BLaER1 treated with 17β-estradiol and CSF1 and Interleukin-3, amounts not matched to agents 10 nM and 100 nM (cell line): ENCODE measurements at regions not wholly inside any gene's neighbourhood (a gene's known extent, or its start where the extent isn't known, plus 50 kb on each side); places are given as distances from the start of the nearest gene placed in this dataset.

Experiments
- H3K27ac ChIP-seq, 11 experiments: shearing (Covaris generic); formaldehyde crosslinking; 2 replicates each; pipeline ENCODE4 v1.8.1; 2022
- H3K27me3 ChIP-seq, 11 experiments: shearing (Covaris generic); formaldehyde crosslinking; 2 replicates each; pipeline ENCODE4 v1.8.1; 2022
- H3K36me3 ChIP-seq, 11 experiments: shearing (Covaris generic); formaldehyde crosslinking; 2 replicates each; pipeline ENCODE4 v1.8.1; 2022
- H3K4me1 ChIP-seq, 10 experiments: shearing (Covaris generic); formaldehyde crosslinking; 2 replicates each; pipeline ENCODE4 v1.8.1; 2022
- H3K4me2 ChIP-seq, 11 experiments: shearing (Covaris generic); formaldehyde crosslinking; 2 replicates each; pipeline ENCODE4 v1.8.1; 2022
- H3K4me3 ChIP-seq, 10 experiments: shearing (Covaris generic); formaldehyde crosslinking; 2 replicates each; pipeline ENCODE4 v1.8.1; 2022
- H3K9ac ChIP-seq, 11 experiments: shearing (Covaris generic); formaldehyde crosslinking; 2 replicates each; pipeline ENCODE4 v1.8.1; 2022
- H3K9me3 ChIP-seq, 11 experiments: shearing (Covaris generic); formaldehyde crosslinking; replicated peaks in 1 of 11; 2 replicates each; pipeline ENCODE4 v1.8.1; 2022
- H4K20me1 ChIP-seq, 11 experiments: shearing (Covaris generic); formaldehyde crosslinking; 2 replicates each; pipeline ENCODE4 v1.8.1; 2022
- Cebpa-rat ChIP-seq, 11 experiments: shearing (Covaris generic); IDR thresholded peaks; 2 replicates each; pipeline ENCODE4 v1.8.1; 2022

- H4K20me1 ChIP-seq: no peaks in the 10 kb centered on the region
- no peak overlapping the region for H3K4me3 ChIP-seq
- no peaks in the 10 kb centered on the region for H3K36me3 ChIP-seq
- no peak overlapping the region for H3K4me2 ChIP-seq
- H3K9me3 ChIP-seq: no peaks in the 10 kb centered on the region
- TF ChIP-seq Cebpa-rat (IDR thresholded peaks at IDR 0.05): no peak
- H3K27ac ChIP-seq: no peak overlapping the region
- no peaks in the 10 kb centered on the region for H3K4me1 ChIP-seq
- H3K27me3 ChIP-seq: no peaks in the 10 kb centered on the region
- no peak overlapping the region for H3K9ac ChIP-seq
These were observed 1216.0 kb upstream of the ALCAM start for GRCh38 chr3:104150724-104151123.

DNA sequence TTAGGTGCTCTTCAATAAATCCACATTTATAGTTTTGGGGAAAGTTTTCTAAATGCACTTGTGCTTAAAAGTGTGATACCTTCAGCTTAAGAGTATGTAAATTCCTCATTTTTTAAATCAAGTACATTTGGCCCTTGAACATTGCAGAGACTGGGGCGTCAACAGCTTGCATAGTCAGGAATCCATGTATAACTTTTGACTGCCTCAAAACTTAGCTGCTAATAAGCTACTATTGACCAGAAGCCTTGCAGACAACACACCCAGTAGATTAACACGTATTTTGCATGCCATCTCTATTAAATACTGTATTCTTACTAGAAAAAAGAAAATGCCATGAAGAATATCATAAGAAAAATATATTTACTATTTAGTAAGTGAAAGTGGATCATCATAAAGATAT lies 1211.8 kb upstream of the ALCAM start:
- no peaks in the 10 kb centered on the region for H3K4me1 ChIP-seq
- H3K36me3 ChIP-seq: no peaks in the 10 kb centered on the region
- no peak overlapping the region for H3K4me2 ChIP-seq
- no peak overlapping the region for H3K4me3 ChIP-seq
- TF ChIP-seq Cebpa-rat (IDR thresholded peaks at IDR 0.05): no peak
- H3K9me3 ChIP-seq: no peaks in the 10 kb centered on the region
- H3K9ac ChIP-seq: no peak overlapping the region
- no peaks in the 10 kb centered on the region; a peak in 1 of 22 replicates for H3K27me3 ChIP-seq
- H3K27ac ChIP-seq: no peak overlapping the region
- no peaks in the 10 kb centered on the region for H4K20me1 ChIP-seq

DNA sequence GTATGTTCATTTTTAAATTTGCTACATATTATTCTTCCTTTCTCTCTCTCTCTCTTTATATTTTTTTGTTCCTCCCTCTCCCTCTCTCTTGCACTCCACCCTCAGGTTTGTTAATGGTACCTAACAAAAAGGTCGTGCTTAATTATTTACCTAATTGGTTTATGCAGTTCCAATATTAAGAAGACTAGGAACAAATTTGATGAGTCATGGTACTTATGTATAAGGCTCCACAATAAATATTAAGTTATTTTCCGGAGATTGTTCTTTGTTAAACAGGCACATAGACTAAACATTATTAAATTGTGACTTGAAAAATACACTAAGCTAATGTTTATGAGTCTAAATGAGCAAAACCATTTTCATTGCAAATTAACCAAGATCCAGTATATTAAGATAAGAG lies 1200.8 kb upstream of the ALCAM start:
- Histone ChIP-seq H3K27ac (no peak overlapping the region), H3K4me2 (no peak overlapping the region), H3K4me3 (no peak overlapping the region), H3K9me3 (peaks cover 20 to 27% (median 23%) of the 10 kb centered on the region in 11 experiments), H3K4me1 (no peaks in the 10 kb centered on the region), H3K9ac (no peak overlapping the region), H3K36me3 (no peaks in the 10 kb centered on the region), H4K20me1 (no peaks in the 10 kb centered on the region), H3K27me3 (no peaks in the 10 kb centered on the region)
- TF ChIP-seq Cebpa-rat (IDR thresholded peaks at IDR 0.05): no peak

DNA sequence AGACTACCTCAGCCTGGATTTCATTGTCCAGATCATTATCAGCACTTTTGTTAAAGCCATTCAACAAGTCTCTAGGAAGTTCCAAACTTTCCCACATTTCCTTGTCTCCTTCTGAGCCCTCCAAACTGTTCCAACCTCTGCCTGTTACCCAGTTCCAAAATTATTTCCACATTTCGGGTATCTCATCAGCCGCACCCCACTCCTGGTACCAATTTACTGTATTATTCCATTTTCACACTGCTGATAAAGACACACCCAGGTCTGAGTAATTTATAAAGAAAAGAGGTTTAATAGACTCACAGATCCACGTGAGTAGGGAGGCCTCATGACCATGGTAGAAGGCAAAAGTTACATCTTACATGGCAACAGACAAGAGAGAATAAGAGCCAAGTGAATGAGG lies 1198.3 kb upstream of the ALCAM start:
- Histone ChIP-seq H3K9me3 (peaks cover 20 to 27% (median 23%) of the 10 kb centered on the region in 11 experiments), H3K9ac (no peak overlapping the region), H3K4me1 (no peaks in the 10 kb centered on the region), H4K20me1 (no peaks in the 10 kb centered on the region), H3K27ac (no peak overlapping the region), H3K36me3 (no peaks in the 10 kb centered on the region), H3K27me3 (no peaks in the 10 kb centered on the region), H3K4me3 (no peak overlapping the region), H3K4me2 (no peak overlapping the region)
- TF ChIP-seq Cebpa-rat (IDR thresholded peaks at IDR 0.05): no peak

GRCh38 chr3:104175696-104176095 lies 1191.0 kb upstream of the ALCAM start:
- no peak overlapping the region for H3K9ac ChIP-seq
- no peak overlapping the region for H3K4me3 ChIP-seq
- H3K36me3 ChIP-seq: no peaks in the 10 kb centered on the region
- no peak overlapping the region for H3K27ac ChIP-seq
- H3K9me3 ChIP-seq: no peaks in the 10 kb centered on the region
- H3K27me3 ChIP-seq: no peaks in the 10 kb centered on the region
- H4K20me1 ChIP-seq: no peaks in the 10 kb centered on the region
- no peak overlapping the region for H3K4me2 ChIP-seq
- no peak for TF ChIP-seq Cebpa-rat (IDR thresholded peaks at IDR 0.05)
- H3K4me1 ChIP-seq: no peaks in the 10 kb centered on the region

GRCh38 chr3:104176706-104177105 lies 1190.0 kb upstream of the ALCAM start:
- Histone ChIP-seq H4K20me1 (no peaks in the 10 kb centered on the region), H3K27ac (no peak overlapping the region), H3K9me3 (no peaks in the 10 kb centered on the region), H3K4me2 (no peak overlapping the region), H3K4me1 (no peaks in the 10 kb centered on the region), H3K9ac (no peak overlapping the region), H3K36me3 (no peaks in the 10 kb centered on the region), H3K27me3 (no peaks in the 10 kb centered on the region), H3K4me3 (no peak overlapping the region)
- no peak for TF ChIP-seq Cebpa-rat (IDR thresholded peaks at IDR 0.05)

DNA sequence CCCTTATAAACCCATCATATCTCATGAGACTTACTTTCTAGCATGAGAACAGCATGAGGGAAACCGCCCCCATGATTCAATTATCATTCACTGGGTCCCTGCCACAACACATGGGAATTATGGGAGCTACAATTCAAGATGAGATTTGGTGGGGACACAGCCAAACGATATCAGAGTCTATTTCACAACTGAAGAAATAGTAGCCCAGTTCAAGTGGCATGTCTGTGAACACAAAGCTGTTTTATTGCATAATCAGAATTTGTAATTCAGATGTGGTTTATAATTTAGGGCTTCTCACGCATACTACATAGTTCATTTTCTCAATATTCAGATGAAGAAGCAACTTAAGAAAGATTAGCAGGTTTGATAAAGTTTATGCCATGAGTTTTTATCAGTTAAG lies 1188.0 kb upstream of the ALCAM start:
- Histone ChIP-seq H3K27ac (no peak overlapping the region), H3K9me3 (no peaks in the 10 kb centered on the region), H3K4me1 (no peaks in the 10 kb centered on the region), H3K36me3 (no peaks in the 10 kb centered on the region), H4K20me1 (no peaks in the 10 kb centered on the region), H3K27me3 (no peaks in the 10 kb centered on the region), H3K4me3 (no peak overlapping the region), H3K4me2 (no peak overlapping the region), H3K9ac (no peak overlapping the region)
- TF ChIP-seq Cebpa-rat (IDR thresholded peaks at IDR 0.05): no peak

DNA sequence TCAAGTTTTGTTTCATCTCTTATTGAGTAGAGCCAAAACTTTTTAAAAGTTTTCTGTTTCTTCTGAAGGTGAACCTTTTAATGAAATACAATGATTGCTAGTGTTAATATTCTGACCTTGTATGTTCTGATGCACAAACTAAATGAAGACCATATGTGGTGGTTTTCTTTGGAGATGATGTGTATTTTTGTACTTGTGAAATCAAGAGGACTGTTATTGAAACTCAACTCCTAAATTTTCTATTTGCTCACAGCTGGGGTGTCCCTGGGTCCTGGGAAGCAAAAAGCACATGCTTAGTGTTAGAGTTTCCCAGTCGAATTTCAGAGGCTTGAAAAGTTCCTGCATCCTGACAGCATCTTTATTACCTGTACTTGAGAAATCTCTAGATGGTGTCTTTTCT lies 1185.8 kb upstream of the ALCAM start:
- no peak for TF ChIP-seq Cebpa-rat (IDR thresholded peaks at IDR 0.05)
- no peaks in the 10 kb centered on the region for H3K9me3 ChIP-seq
- no peaks in the 10 kb centered on the region for H3K27me3 ChIP-seq
- no peak overlapping the region for H3K27ac ChIP-seq
- H4K20me1 ChIP-seq: no peaks in the 10 kb centered on the region
- H3K9ac ChIP-seq: no peak overlapping the region
- no peaks in the 10 kb centered on the region for H3K4me1 ChIP-seq
- no peaks in the 10 kb centered on the region for H3K36me3 ChIP-seq
- no peak overlapping the region for H3K4me2 ChIP-seq
- H3K4me3 ChIP-seq: no peak overlapping the region

GRCh38 chr3:104190681-104191080 lies 1176.0 kb upstream of the ALCAM start:
- H3K4me2 ChIP-seq: no peak overlapping the region
- H3K4me1 ChIP-seq: no peaks in the 10 kb centered on the region
- TF ChIP-seq Cebpa-rat (IDR thresholded peaks at IDR 0.05): no peak
- H3K4me3 ChIP-seq: no peak overlapping the region
- no peaks in the 10 kb centered on the region for H3K9me3 ChIP-seq
- no peaks in the 10 kb centered on the region for H3K27me3 ChIP-seq
- H3K9ac ChIP-seq: no peak overlapping the region
- H4K20me1 ChIP-seq: no peaks in the 10 kb centered on the region
- no peak overlapping the region for H3K27ac ChIP-seq
- no peaks in the 10 kb centered on the region for H3K36me3 ChIP-seq

- H3K27me3 ChIP-seq: no peaks in the 10 kb centered on the region
- H3K4me1 ChIP-seq: no peaks in the 10 kb centered on the region
- TF ChIP-seq Cebpa-rat (IDR thresholded peaks at IDR 0.05): no peak
- no peak overlapping the region for H3K4me2 ChIP-seq
- H3K4me3 ChIP-seq: no peak overlapping the region
- no peak overlapping the region for H3K27ac ChIP-seq
- H3K36me3 ChIP-seq: no peaks in the 10 kb centered on the region
- no peaks in the 10 kb centered on the region for H3K9me3 ChIP-seq
- H3K9ac ChIP-seq: no peak overlapping the region
- H4K20me1 ChIP-seq: no peaks in the 10 kb centered on the region
These were observed 1168.6 kb upstream of the ALCAM start for GRCh38 chr3:104198131-104198530.

DNA sequence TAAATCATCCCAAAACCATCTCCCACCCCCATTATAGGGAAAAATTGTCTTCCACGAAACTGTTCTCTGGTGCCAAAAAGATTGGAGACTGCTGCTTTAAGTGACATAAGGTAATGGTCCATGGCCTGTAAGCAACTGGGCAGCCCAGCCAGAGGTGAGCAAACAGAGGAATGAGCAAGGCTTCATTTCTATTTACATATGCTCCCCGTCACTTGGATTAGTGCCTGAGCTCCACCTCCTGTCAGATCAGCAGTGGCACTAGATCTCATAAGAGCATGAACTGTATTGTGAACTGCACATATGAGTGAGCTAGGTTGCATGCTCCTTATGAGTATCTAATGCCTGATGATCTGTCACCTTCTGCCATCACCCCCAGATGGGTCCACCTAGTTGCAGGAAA lies 1159.8 kb upstream of the ALCAM start:
- H3K9ac ChIP-seq: no peak overlapping the region
- no peak overlapping the region for H3K27ac ChIP-seq
- no peak for TF ChIP-seq Cebpa-rat (IDR thresholded peaks at IDR 0.05)
- no peak overlapping the region for H3K4me2 ChIP-seq
- no peaks in the 10 kb centered on the region for H3K36me3 ChIP-seq
- no peaks in the 10 kb centered on the region for H3K9me3 ChIP-seq
- H3K4me3 ChIP-seq: no peak overlapping the region
- H4K20me1 ChIP-seq: no peaks in the 10 kb centered on the region
- H3K27me3 ChIP-seq: no peaks in the 10 kb centered on the region
- no peaks in the 10 kb centered on the region for H3K4me1 ChIP-seq
